Upper lobe of left lung (tissue), 6 donors: ENCODE measurements at regions not wholly inside any gene's neighbourhood (a gene's known extent, or its start where the extent isn't known, plus 50 kb on each side); places are given as distances from the start of the nearest gene placed in this dataset.

Source experiments
- ATAC-seq, 2 donors: fragments of 200-7000 bp; cut with Tn5 transposase; one replicate each; pipeline ENCODE4 v1.9.1; 2022; ENCODE audit warnings: mild to moderate bottlenecking in 2 of 2, moderate library complexity in 2 of 2; ENCODE audit not compliant: low FRiP score in 2 of 2
- DNase-seq, 2 donors: peaks; one replicate each; pipeline ENCODE4 v3.0.0-alpha.2; 2019 to 2020
- H3K27ac ChIP-seq, 4 donors: fragments of 200-600 bp; sonication (generic); one replicate each; pipeline ENCODE4 v1.5.1; 2016 to 2019
- H3K27me3 ChIP-seq, 4 donors: fragments of 200-600 bp; sonication (generic); one replicate each; pipeline ENCODE4 v1.5.1; 2017 to 2019
- H3K36me3 ChIP-seq, 4 donors: fragments of 200-600 bp; sonication (generic); one replicate each; pipeline ENCODE4 v1.5.1; 2016 to 2019
- H3K4me1 ChIP-seq, 4 donors: fragments of 200-600 bp; sonication (generic); one replicate each; pipeline ENCODE4 v1.5.1; 2018 to 2019
- H3K4me3 ChIP-seq, 4 donors: fragments of 200-600 bp; sonication (generic); one replicate each; pipeline ENCODE4 v1.5.1; 2017 to 2019; ENCODE audit warnings: mild to moderate bottlenecking in 2 of 4, moderate library complexity in 1 of 4
- H3K9me3 ChIP-seq, 4 donors: fragments of 200-600 bp; sonication (generic); one replicate each; pipeline ENCODE4 v1.5.1; 2018 to 2019
- CTCF ChIP-seq, 6 experiments: fragments of 450-650 bp in 4 of 6; fragments of 200-600 bp in 2 of 6; sonication (generic) in 2 of 6; IDR thresholded peaks; one replicate each; pipeline ENCODE4 v1.5.1; 2016 to 2019; ENCODE audit warnings: antibody characterized with exemption in 6 of 6
- EP300 ChIP-seq, 4 donors: sonication (generic); formaldehyde crosslinking; IDR thresholded peaks; one replicate each; pipeline ENCODE4 v1.5.1; 2017; ENCODE audit warnings: antibody characterized with exemption in 4 of 4, control low read depth in 2 of 4
- POLR2A ChIP-seq, 4 donors: fragments of 450-650 bp; IDR thresholded peaks; one replicate each; pipeline ENCODE4 v1.5.1; 2016 to 2017; ENCODE audit warnings: antibody characterized with exemption in 4 of 4, mild to moderate bottlenecking in 2 of 4
- POLR2AphosphoS5 ChIP-seq, 2 donors: sonication (generic); formaldehyde crosslinking; IDR thresholded peaks; one replicate each; pipeline ENCODE4 v1.5.1; 2017; ENCODE audit warnings: antibody characterized with exemption in 2 of 2
- WGBS, 2 donors: methylation state at CpG; one replicate each; pipeline ENCODE4 v1.1.5; 2017 to 2018; 5-methylcytosine and 5-hydroxymethylcytosine counted together
- donor health status: DM: no; HTN: no; CAD: no; lungs with moderate emphysema.
- donor health status: DM: no; HTN: yes; CAD: no; lungs with severe emphysema.

GRCh38 chr2:145635706-145636427, 1115.9 kb upstream of the ZEB2 start:
- no peak overlapping the region for H3K4me3 ChIP-seq
- no peak overlapping the region for H3K27ac ChIP-seq
- DNase-seq (no peak), ATAC-seq (no peak)
- TF ChIP-seq EP300 (IDR thresholded peaks at IDR 0.05) = no peak
- no peak for TF ChIP-seq POLR2A (IDR thresholded peaks at IDR 0.05)
- TF ChIP-seq CTCF (IDR thresholded peaks at IDR 0.05) = no peak
- no peak for TF ChIP-seq POLR2AphosphoS5 (IDR thresholded peaks at IDR 0.05)
- no peaks in the 10 kb centered on the region for H3K4me1 ChIP-seq
- no peaks in the 10 kb centered on the region for H3K36me3 ChIP-seq
- no peaks in the 10 kb centered on the region for H3K9me3 ChIP-seq
- no peaks in the 10 kb centered on the region for H3K27me3 ChIP-seq
- WGBS, 2 donors = 89 to 96% methylated on average over 3 of the region's 3 CpGs

GRCh38 chr2:145631561-145631960, 1111.6 kb upstream of the ZEB2 start:
- no peak for DNase-seq
- no peak overlapping the region for H3K27ac ChIP-seq
- H3K36me3 ChIP-seq = no peaks in the 10 kb centered on the region
- TF ChIP-seq POLR2A (IDR thresholded peaks at IDR 0.05) = no peak
- no peak for TF ChIP-seq EP300 (IDR thresholded peaks at IDR 0.05)
- TF ChIP-seq CTCF (IDR thresholded peaks at IDR 0.05) = no peak
- TF ChIP-seq POLR2AphosphoS5 (IDR thresholded peaks at IDR 0.05) = no peak
- H3K9me3 ChIP-seq = no peaks in the 10 kb centered on the region
- no peaks in the 10 kb centered on the region for H3K27me3 ChIP-seq
- H3K4me1 ChIP-seq = no peaks in the 10 kb centered on the region
- H3K4me3 ChIP-seq = no peak overlapping the region
- ATAC-seq = no peak
- WGBS, 2 donors = 91 to 96% methylated on average over 1 of the region's 1 CpG

GRCh38 chr2:145626301-145626700, 1106.4 kb upstream of the ZEB2 start:
- H3K27ac ChIP-seq = no peak overlapping the region
- DNase-seq = no peak
- no peaks in the 10 kb centered on the region for H3K4me1 ChIP-seq
- H3K27me3 ChIP-seq = no peaks in the 10 kb centered on the region
- H3K4me3 ChIP-seq = no peak overlapping the region
- H3K36me3 ChIP-seq = no peaks in the 10 kb centered on the region
- H3K9me3 ChIP-seq = no peaks in the 10 kb centered on the region
- no peak for TF ChIP-seq POLR2AphosphoS5 (IDR thresholded peaks at IDR 0.05)
- no peak for TF ChIP-seq CTCF (IDR thresholded peaks at IDR 0.05)
- no peak for TF ChIP-seq EP300 (IDR thresholded peaks at IDR 0.05)
- no peak for ATAC-seq

GRCh38 chr2:145625111-145625510, 1105.2 kb upstream of the ZEB2 start:
- no peaks in the 10 kb centered on the region for H3K27me3 ChIP-seq
- 79 to 93% methylated on average over 1 of the region's 1 CpG for WGBS, 2 donors

GRCh38 chr2:145623136-145623535, 1103.2 kb upstream of the ZEB2 start:
- DNase-seq (no peak), ATAC-seq (no peak)
- no peaks in the 10 kb centered on the region for H3K36me3 ChIP-seq
- H3K27me3 ChIP-seq = no peaks in the 10 kb centered on the region
- no peak overlapping the region for H3K4me3 ChIP-seq
- no peaks in the 10 kb centered on the region for H3K9me3 ChIP-seq
- H3K4me1 ChIP-seq = no peaks in the 10 kb centered on the region
- no peak for TF ChIP-seq CTCF (IDR thresholded peaks at IDR 0.05)
- TF ChIP-seq POLR2A (IDR thresholded peaks at IDR 0.05) = no peak
- no peak for TF ChIP-seq POLR2AphosphoS5 (IDR thresholded peaks at IDR 0.05)
- TF ChIP-seq EP300 (IDR thresholded peaks at IDR 0.05) = no peak
- WGBS, 2 donors = 74 to 76% methylated on average over 3 of the region's 3 CpGs
- no peak overlapping the region for H3K27ac ChIP-seq

More at GRCh38 chr2:145625111-145625510, 1105.2 kb upstream of the ZEB2 start:
- no peak for TF ChIP-seq EP300 (IDR thresholded peaks at IDR 0.05)
- ATAC-seq (no peak), DNase-seq (no peak)
- H3K9me3 ChIP-seq = no peaks in the 10 kb centered on the region
- H3K4me3 ChIP-seq = no peak overlapping the region
- H3K4me1 ChIP-seq = no peaks in the 10 kb centered on the region
- no peaks in the 10 kb centered on the region for H3K36me3 ChIP-seq
- H3K27ac ChIP-seq = no peak overlapping the region
